Activated T-cell treated with anti-CD3 and anti-CD28 coated beads, Interleukin-2, amount 50 U/mL, for 48 hours (primary cell): ENCODE measurements at regions not wholly inside any gene's neighbourhood (a gene's known extent, or its start where the extent isn't known, plus 50 kb on each side); places are given as distances from the start of the nearest gene placed in this dataset.
"Not testable (repeated sequence)": the region's sequence is repeated elsewhere in the genome, so short reads cannot be mapped to it uniquely, and the experiment has no call there.

ENCODE experiments used
- DNase-seq, 2 experiments: peaks; one replicate each; pipeline ENCODE4 v3.0.0-alpha.2; 2020

- DNase-seq, result no peak
Measured at GRCh38 chr13:28573595-28574373, 78.9 kb upstream of the FLT1 start.

- DNase-seq, result no peak
Measured at GRCh38 chr13:28572871-28573270, 77.9 kb upstream of the FLT1 start.

DNA sequence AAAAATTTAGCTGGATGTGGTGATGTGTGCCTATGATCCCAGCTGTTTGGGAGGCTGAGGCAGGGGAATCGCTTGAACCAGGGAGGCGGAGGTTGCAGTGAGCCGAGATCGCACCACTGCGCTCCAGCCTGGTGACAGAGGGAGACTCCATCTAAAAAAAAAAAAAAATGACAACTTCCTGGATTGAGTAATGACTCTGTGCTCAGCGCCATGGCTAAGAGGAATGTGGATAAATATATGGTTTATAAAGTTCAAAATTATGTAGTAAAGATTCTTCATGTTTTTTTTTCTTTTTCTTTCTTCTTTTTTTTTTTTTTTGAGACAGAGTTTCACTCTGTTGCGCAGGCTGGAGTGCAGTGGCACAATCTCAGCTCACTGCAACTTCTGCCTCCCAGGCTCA, 75.4 kb upstream of the FLT1 start:
- DNase-seq, result not testable (repeated sequence)

GRCh38 chr13:28569886-28570285, 75.0 kb upstream of the FLT1 start:
- DNase-seq, result no peak

DNA sequence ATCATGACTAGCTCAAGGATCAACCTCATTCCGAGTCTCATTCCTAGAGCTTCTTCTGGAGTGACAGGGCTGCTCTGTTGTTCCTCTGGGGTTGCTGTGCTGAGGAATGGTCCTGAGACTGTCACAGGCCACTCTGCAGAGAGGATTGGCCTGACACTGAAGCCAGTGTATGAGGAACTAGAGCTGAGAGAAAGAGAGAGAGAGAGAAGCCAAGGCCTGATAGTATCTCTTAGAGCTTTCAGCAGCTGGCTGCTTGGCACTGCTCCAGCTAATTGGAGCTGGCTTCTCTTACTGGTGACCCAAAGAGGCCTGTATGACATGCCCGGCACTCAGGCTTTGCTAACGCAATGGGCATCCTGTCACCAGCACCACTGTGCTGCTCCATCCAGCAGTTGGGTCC, 73.4 kb upstream of the FLT1 start:
- DNase-seq, result no peak

- no peak for DNase-seq
Measured at GRCh38 chr13:28566891-28567290, 72.0 kb upstream of the FLT1 start.

GRCh38 chr13:28566283-28566682, 71.4 kb upstream of the FLT1 start:
- no peak for DNase-seq

DNA sequence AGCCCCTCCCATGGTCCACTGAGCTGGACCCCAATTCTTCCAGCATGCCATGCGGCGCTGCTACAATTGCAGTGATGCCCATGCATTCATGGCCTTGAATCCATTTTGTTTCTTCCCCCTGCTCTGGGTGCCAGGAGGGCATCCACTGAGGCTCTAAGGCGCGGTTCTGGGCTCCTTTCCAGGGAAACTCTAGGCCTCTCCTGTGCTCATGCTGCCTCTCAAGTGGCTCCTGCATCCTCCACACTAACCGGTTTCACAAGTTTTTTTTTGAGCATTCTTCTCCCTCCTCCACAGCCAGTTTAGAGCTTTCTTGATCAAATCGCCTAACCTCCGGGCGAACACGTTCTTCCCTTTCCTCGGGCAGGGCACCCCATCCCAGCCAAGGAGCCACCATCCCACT, 69.1 kb upstream of the FLT1 start:
- no peak for DNase-seq

DNA sequence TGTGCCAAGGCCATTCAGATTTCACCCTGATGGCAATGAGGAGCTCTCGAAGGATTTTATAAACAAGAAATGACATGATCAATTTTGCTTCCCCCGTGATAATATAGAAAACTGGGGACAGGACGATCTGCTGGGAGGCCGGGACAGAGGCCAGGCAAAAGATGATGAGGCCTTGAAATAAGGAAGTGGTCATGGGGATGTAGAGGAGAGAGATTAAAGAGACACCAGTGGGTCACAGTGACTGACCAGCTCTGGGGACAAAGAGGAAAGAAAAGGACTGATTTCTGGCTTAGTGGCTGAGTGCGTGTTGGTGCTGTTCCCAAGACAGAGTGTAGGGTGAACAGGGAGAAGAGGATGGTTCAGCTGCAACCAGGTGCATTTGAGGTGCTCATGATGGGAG, 68.7 kb upstream of the FLT1 start:
- DNase-seq, result no peak

GRCh38 chr13:28560612-28561011, 65.7 kb upstream of the FLT1 start:
- DNase-seq, result no peak

- no peak for DNase-seq
Measured at GRCh38 chr13:28559636-28560259, 64.8 kb upstream of the FLT1 start.

DNA sequence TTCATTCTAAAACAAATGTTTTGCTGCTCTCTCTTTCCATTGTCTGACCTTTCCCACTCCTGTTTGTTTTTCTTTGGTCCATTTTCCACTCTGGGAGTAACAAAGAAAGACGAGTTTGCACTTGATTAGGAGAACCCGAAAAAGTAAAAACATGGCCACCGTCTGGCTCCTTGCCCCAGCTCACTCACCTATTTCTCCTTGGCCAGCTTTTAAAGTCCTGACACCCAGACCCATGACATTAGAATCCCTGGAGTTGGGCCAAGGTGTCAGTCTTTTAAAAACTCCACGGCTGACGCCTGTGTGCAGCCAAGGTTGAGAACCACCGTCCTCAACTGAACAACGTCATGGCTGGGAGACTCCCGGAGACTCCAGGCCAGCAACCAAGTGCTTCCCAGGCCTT, 63.6 kb upstream of the FLT1 start:
- DNase-seq, result no peak

- no peak for DNase-seq
Measured at GRCh38 chr13:28557725-28558520, 63.0 kb upstream of the FLT1 start.

DNA sequence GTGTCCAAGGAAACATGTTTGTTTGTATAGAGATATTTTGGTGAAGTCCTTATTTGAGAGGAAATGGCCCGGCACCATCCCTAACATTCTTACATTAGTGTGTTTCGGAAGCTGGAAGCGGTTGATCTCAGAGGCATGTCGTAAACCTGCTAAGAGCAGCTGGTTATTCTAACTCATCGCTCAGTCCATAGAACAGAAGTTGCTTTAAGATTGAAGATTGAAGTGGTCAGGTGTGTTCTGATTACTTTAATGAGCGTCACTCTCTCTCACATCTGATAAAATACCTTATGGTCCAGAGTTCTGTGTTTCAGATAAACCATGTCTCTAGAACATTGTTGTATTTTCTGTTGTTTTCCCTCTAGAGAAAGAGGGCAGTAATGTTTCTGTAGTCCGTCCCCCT, 60.2 kb upstream of the FLT1 start:
- no peak for DNase-seq

DNA sequence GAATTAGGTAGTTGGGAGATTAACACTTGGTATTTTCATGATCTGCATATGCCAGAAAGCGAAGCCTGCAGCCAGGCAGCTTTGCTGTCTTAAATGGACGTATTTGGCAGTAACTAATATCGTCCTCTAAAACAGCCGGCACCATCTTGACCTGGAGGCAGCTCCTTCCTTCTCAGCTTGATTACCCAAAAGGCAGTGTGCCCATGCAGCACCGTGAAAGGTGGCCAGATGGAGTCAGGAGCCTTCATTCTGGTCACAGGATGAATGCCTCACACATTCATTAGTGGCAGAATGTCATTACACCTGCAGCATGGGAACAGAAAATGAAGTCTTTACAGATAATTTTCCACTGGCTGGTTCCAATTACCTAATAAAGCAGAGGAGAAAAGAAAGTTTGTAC, 59.0 kb upstream of the FLT1 start:
- no peak for DNase-seq

- DNase-seq, result no peak
Measured at GRCh38 chr13:28552288-28552687, 57.4 kb upstream of the FLT1 start.

DNA sequence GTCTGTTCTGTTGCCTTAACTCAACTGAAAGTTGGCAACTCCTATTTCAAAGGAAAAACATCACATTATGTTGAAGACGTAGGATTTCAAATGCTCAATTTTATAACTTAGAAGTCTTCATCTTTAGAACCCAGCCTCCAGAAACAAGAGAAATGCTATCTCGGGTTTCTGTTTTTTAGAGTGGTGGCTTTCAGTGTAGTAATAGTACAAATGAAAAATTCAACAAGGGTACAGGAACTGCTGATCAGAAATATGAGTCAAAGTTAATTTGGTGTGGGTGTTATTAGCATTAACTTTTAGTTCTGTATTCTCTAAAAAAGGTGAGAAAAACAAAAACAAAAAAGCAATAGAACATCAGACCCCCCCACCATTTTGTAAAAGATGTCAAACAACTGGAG, 56.6 kb upstream of the FLT1 start:
- DNase-seq, result no peak

- DNase-seq, result no peak
Measured at GRCh38 chr13:28550721-28551497, 56.0 kb upstream of the FLT1 start.

DNA sequence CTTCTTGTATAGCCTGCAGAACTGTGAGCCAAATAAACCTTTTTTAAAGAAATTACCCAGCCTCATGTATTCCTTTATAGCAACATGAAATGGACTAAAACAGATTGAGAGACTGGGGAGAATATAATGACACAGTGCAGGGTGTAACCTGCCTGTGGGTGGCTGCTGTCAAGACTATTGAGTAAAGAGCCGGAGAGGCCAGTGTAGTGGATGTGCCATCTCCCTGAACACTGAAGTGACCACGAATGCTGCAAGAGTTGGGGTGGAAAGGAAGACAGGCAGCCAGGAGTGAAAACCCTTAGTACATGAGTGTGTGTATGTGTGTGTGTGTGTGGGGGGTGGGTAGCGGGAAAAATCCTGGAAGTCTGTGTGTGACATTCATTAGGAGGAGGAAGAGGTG, 55.2 kb upstream of the FLT1 start:
- DNase-seq, result no peak

GRCh38 chr13:28548872-28549271, 53.9 kb upstream of the FLT1 start:
- no peak for DNase-seq

- no peak for DNase-seq
Measured at GRCh38 chr13:28548468-28548867, 53.5 kb upstream of the FLT1 start.

GRCh38 chr13:28545583-28546333, 50.8 kb upstream of the FLT1 start:
- DNase-seq, result no peak
